Kidney epithelial cell (primary cell): ENCODE measurements at regions not wholly inside any gene's neighbourhood (a gene's known extent, or its start where the extent isn't known, plus 50 kb on each side); places are given as distances from the start of the nearest gene placed in this dataset.

ENCODE experiments used
- DNase-seq: peaks from one replicate; pipeline ENCODE4 v3.0.0-alpha.2; 2010; ENCODE audit warnings: low read depth
- H3K27me3 ChIP-seq: 2 replicates; pipeline ENCODE4 v1.6.0; 2011; ENCODE audit warnings: low read length; ENCODE audit not compliant: control insufficient read depth, insufficient read depth
- H3K36me3 ChIP-seq: 2 replicates; pipeline ENCODE4 v1.5.1; 2011; ENCODE audit warnings: low read length; ENCODE audit not compliant: control insufficient read depth, insufficient read depth
- H3K4me3 ChIP-seq: 2 replicates; pipeline ENCODE4 v1.5.1; 2011; ENCODE audit warnings: low read depth, mild to moderate bottlenecking, control low read depth, low read length
- TF ChIP-seq, protein P1 (sequence below): IDR thresholded peaks from 2 replicates; pipeline ENCODE4 v1.5.1; 2011; ENCODE audit warnings: mild to moderate bottlenecking, moderate library complexity, low read length, control low read depth, inconsistent platforms; ENCODE audit not compliant: insufficient read depth, poor library complexity, severe bottlenecking

DNA sequence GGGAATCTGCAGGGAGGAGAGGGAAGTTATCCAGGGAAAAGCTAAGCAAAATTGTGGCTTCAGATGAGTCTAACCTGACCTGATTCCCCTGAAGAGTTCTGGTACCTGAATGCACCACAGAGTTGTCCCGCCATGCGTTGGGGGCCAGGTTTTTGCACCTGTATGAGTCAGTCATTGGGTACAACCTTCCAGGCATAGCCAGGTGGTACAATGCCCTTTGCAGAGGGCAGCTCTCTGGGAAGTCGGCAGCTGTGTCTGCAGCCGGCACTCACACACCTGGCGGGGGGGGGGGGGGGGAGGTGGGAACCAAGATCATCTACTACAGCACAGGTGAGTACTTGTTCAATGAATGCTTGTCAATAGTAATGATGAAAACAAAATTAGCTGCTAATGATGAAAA lies 52.5 kb upstream of the GTF3A start:
- no peak overlapping the region for H3K4me3 ChIP-seq
- peaks cover 20% of the 10 kb centered on the region for H3K27me3 ChIP-seq
- no peak for DNase-seq
- TF ChIP-seq, protein P1, sequence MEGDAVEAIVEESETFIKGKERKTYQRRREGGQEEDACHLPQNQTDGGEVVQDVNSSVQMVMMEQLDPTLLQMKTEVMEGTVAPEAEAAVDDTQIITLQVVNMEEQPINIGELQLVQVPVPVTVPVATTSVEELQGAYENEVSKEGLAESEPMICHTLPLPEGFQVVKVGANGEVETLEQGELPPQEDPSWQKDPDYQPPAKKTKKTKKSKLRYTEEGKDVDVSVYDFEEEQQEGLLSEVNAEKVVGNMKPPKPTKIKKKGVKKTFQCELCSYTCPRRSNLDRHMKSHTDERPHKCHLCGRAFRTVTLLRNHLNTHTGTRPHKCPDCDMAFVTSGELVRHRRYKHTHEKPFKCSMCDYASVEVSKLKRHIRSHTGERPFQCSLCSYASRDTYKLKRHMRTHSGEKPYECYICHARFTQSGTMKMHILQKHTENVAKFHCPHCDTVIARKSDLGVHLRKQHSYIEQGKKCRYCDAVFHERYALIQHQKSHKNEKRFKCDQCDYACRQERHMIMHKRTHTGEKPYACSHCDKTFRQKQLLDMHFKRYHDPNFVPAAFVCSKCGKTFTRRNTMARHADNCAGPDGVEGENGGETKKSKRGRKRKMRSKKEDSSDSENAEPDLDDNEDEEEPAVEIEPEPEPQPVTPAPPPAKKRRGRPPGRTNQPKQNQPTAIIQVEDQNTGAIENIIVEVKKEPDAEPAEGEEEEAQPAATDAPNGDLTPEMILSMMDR, result no peak
- no peaks in the 10 kb centered on the region for H3K36me3 ChIP-seq

DNA sequence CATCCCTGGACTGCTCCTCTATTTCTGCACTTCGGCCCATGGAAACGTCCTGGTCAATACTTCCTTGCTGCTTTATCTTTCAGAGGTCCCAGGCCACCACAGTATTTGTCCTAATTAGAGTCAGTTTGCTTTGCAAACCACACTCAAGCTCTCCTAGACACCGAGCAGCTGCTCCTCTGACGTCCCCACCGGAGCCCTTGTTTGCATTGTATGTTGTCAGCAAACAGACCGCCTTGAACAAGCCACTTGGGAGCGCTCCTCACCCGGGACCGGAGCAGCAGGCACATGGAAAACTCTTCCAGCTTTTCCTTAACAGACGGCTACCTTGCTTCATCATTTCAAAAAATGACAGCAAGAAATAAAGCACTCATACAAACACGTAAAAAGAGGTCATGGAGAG lies 51.5 kb upstream of the GTF3A start:
- peaks cover 19% of the 10 kb centered on the region for H3K27me3 ChIP-seq
- H3K36me3 ChIP-seq, result no peaks in the 10 kb centered on the region
- TF ChIP-seq, protein P1, result no peak
- no peak overlapping the region for H3K4me3 ChIP-seq
- DNase-seq, result no peak

DNA sequence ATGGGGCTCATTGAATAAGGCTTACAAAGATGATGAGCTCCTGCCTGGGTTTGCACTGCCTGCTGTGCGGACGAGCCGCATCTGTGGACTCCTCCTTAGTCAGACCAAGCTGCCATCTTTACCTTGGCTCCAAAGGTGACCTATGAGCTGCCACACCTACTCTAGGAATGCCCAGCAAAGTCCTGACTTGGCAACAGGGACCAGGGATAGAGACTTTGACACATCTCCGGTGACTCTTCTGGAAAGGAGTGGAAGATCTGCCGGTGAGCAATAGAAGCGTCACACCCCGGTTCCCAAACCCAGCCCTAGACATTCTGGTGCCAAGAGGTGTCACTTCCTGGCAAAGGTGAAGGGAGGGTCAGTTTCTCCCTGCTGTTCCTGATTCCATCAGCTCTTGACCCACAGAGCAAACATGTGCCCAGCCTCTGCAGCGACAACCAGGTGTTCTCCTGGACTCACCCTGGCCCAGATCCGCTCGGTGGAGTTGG lies 50.2 kb upstream of the GTF3A start:
- no peak for DNase-seq
- Histone ChIP-seq H3K27me3 (peaks cover 19% of the 10 kb centered on the region), H3K4me3 (no peak overlapping the region), H3K36me3 (no peaks in the 10 kb centered on the region)
- TF ChIP-seq, protein P1, result no peak
